Stimulated activated CD4-positive, alpha-beta T cell treated with anti-CD3 and anti-CD28 coated beads, Interleukin-4, amount 100 ng/mL, for 1 hour (primary cell): ENCODE measurements at regions not wholly inside any gene's neighbourhood (a gene's known extent, or its start where the extent isn't known, plus 50 kb on each side); places are given as distances from the start of the nearest gene placed in this dataset.
"Not testable (repeated sequence)": the region's sequence is repeated elsewhere in the genome, so short reads cannot be mapped to it uniquely, and the experiment has no call there.

ENCODE experiments used
- DNase-seq: peaks from one replicate; pipeline ENCODE4 v3.0.0-alpha.2; 2020

DNA sequence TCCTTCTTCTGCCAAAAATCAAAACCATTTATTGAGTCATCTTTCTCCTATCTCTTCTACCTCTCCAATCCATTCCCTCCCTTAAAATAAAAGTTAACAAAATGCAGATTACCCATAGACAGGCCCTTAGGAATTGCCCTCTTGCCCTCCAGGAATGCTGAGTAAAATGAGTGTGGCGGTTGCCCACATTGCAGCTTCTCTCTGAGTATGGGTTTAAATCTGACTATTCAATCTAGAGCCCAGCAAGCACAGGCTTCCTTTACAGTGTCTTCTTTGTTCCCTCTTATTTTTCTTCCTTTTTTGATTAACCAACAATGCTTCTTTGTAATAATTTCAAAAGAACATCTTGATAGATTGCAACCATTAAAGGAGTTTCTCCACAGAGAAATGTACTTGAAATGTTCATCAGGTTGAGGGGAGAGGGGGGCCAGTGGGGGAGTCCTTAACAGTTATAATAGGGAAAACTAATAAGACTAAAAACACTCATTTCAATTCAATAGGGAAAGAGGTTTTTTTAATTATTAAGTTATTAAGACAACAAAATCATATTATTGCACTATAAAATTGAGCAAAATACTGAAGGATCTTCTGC is 135.3 kb upstream of the LMCD1 start:
- DNase-seq, result no peak

DNA sequence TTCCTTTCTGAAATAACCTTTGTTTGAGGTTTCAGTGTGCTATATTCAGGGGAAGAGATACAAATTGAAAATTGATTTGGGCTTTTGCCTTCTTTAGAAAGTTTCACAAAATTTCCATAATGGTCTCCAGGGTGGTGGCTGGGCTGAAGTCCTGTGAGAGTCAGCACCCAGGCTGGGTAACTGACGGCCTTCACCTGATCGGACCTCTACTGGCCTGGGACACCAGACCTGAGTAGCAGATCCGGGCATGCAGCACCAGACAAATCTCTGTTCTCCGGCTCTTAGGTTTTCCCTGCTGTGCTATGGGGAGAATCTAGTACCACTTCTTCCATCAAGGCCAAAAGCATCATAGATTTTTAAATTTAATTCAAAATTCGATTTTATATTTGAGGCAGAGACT is 133.0 kb upstream of the LMCD1 start:
- no peak for DNase-seq

DNA sequence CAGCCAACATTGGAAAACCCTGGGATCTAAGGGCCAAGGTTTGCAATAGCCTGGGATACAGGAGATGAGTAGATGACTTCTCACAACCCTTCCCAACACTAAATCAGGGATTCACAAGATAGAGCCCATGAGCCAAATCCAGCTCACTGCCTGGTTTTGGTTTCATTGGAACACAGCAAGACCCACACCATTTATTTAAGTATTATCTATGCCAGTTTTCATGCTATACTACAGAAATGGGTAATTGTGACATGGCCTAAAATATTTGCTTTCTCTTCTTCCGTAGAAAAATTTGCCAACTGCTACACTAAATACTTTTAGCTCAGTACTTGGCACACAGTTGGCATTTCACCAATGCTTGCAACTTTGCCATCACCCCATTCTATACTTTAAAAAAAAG is 132.0 kb upstream of the LMCD1 start:
- no peak for DNase-seq

DNA sequence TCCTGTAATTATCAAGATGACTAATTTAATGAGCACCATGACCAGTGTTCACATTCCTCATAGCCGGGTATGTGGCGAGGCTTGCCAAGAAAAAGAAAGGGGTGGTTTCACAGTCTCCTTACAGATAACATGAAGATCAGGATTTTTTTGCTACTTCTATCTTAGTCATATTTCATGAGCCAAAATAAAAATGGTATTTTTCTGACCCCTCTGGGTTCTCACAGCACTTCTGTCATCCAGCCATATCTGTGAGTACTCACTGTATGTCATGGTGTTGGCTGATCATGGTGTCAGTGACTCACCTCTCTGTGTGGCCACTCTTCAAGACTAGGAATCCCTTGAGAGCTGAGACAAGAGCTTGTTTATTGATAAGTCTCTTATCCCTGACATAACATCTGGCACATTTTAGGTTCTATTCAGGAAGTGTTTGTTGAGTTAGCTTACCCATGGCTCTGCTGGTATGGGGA is 130.5 kb upstream of the LMCD1 start:
- DNase-seq, result no peak

DNA sequence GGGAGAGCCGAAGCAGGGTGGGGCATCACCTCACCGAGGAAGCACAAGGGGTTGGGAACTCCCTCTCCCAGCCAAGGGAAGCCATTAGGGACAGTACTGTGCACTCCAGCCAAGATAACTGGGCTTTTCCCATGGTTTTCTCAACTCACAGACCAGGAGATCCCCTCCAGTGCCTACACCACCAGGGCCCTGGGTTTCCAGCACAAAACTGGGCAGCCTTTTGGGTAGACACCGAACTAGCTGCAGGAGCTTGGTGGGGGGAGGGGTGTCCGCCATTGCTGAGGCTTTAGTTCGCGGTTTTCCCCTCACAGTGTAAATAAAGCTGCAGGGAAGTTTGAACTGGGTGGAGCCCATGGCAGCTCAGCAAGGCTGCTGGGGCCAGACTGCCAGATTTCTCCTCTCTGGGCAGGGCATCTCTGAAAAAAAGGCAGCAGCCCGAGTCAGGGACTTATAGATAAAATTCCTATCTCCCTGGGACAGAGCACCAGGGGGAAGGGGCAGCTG is 129.6 kb upstream of the LMCD1 start:
- no peak for DNase-seq

DNA sequence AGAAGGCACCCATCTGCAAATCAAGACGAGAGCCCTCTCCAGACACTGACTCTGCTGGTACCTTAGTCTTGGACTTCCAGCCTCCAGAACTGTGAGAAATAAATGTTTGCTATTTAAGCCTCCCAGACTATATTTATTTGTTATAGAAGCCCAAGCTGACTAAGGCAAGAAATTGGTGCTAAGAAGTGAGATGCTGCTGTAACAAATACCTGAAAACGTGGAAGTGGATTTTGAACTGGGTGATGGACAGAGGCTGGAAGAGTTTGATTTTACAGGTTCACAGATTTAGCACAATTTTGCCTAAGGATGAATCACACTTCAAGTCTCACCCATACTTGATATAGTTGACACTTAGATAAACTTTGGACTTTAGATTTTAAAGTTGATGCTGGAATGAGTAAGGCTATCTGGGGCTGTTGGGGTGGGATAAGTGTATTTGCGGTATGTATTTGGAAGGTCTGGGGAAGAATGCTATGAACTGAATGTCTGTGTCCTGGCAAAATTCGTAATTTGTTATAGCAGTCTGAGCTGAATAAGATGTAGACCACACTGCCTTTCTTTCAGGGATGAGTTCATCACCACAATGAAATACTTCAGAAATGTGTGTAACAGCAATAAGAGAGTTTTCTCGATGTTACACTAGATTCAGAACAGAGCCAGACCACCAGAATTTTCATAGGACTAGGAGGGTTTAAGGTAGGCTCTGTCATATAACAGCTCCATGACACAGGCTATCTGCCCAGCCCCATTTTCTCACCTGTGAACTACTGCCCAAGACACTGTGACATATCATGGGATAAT is 120.5 kb upstream of the LMCD1 start:
- DNase-seq, result no peak

DNA sequence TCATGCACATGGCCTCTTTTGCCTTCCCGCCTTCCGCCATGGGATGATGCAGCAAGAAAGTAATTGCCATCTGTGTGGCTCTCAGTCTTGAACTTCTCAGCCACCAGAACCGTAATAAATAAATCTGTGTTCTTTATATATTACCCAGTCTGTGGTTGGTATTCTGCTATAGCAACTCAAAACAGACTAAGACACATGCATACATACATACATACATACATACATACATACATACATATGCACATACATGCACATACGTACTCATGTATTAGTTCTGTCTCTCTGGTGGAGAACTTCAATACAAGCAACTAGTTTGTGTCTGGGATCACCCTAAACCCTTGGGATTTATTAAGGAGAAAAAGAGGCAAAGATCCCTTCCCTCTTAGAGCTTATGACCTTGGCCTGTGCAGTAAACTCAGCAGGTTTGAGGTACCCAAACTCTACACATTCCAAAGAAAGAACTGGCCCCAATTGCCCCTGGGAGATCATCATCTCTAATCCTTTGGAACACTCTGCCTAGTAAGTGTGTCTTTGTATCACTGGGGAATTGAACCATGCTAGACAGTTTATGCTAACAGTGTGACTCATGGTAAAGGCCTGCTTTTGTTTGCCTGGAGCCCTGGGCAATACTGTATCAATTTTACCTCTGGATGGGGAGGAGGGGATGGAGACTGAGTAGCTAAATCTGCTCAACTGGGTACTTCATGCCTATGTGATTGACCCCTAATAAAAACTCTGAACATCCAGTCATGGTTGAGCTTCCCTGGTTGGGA is 115.6 kb upstream of the LMCD1 start:
- no peak for DNase-seq

DNA sequence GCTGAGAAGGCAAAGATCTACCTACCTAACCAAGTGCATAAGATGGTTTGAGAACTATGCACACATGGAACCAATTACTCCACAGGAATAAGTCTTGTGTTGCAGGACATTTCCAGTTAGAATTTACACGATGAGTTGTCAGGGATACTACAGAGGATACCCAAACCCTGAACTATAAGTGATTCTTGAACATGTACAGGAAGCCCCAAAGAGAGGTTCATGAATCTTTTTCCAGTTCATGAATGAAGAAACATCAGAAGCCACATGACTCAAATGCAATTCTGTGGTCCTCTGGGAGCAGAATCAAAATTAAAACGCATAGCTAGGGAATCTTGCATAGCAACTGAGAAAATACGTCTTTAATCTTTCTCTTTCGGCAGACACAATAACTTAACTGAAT is 114.1 kb upstream of the LMCD1 start:
- no peak for DNase-seq

DNA sequence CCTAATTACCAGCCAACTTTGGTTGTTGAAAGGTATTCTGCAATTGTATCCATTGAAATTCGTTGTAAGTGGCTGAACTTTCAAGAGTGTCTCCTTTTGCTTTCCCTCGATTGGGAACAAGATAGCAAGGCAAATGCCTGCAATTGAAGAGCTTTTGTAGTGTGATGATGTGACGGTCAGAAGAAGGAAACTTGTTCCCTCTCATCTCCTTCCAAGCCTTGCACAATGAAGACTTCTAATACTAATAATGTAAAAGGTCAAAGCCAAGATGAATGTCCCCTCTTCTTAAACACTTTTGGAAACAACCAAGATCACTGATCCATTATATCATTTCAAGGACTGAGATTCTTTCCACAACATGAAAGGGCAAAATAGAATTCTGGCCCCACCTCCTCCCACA is 101.9 kb upstream of the LMCD1 start:
- no peak for DNase-seq

DNA sequence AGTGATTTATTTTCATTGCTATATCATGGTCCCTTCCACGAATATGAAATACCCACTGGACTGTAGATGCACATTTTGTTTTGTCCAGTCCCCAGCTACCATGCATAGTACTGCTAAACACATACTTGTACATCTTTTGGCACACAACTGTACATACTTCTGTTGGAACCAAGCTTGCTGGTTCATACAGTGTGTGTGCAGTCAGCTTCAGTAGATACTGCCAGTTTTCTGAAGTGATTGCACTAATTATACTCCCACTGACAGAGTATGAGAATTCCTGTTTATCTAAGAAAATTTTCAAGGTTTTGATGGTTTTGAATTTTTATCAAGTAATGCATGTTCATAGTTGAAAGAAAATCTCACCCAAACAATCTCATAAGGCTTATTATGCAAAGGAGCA is 100.7 kb upstream of the LMCD1 start:
- DNase-seq, result no peak

DNA sequence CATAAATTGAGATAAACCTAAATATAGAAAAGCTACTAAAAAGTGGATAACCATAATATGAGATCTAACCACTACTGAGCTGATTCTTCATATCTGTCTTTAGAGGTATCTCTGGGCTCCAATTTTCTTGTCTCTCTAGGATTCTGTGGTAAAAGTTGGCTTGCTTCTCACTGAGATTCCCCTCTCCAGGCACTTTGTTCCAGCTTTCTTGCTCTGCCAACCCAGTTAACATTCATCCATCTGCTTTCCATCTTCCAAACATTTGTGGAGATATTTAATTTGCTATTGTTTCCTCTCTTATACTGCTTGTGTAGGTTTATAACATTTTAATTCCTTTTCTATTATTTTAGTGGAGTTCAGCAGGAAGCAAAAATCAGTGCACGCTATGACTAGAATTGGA is 97.6 kb upstream of the LMCD1 start:
- DNase-seq, result no peak

DNA sequence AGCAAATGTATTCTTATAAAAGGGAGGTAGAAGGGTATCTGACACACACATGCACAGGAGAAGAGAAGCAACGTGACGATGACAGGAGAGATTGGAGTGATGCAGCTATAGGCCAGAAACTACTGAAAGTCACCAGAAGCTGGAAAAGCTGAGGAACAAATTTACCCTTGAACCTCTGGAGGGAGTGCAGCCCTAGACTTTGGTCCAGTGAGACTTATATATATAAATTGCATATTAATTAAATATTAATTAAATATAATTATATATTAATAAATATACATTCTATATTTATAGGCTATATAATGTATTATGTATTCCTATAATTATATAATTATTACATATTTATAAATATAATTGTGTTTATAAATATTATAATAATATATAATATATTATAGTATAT is 96.5 kb upstream of the LMCD1 start:
- DNase-seq, result no peak

DNA sequence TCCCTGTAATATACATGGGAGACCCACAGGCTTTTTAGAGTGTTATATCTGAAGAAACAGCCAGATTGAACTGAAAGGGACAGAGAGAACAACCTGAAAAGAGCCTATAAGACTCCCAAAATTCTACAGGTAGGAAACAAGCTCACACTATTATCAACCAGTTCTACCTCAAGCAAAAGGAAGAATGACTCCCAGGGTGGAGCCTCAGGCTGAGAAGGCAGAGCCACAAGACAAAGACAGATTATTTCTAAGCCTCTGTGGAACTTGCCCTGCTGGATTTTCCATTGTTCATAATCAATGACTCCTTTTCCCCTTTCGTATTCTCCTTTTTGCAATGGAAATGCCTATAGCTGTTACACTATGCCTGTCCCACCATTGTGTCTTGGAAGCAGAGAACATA is 95.1 kb upstream of the LMCD1 start:
- DNase-seq, result no peak

DNA sequence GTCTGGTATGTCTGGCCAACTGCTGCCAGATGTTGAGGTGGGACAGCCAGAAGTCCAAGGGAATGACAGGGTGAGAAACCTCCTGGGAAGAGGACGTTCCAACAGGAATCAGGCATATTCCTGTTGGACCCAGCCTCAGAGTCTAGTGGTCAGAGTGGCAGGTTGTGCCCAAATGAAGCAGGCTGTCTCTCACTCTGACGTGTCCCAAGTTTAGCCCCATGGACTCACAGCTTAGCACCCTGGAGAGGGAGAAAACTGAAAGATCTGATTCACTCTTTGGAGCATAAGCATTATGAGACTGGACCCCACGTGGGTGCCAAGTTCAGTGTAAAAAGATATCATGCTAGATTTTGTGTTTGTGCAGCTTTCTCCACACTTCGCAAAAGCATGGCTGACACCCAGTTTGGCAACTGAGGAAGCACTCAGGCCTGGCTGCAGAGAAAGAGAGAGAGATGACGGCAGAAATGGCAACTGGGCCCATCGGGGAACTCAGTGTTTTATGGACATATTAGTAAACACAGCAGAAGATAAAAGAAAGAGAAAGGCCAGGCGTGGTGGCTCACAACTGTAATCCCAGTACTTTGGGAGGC is 88.2 kb upstream of the LMCD1 start:
- DNase-seq, result no peak

DNA sequence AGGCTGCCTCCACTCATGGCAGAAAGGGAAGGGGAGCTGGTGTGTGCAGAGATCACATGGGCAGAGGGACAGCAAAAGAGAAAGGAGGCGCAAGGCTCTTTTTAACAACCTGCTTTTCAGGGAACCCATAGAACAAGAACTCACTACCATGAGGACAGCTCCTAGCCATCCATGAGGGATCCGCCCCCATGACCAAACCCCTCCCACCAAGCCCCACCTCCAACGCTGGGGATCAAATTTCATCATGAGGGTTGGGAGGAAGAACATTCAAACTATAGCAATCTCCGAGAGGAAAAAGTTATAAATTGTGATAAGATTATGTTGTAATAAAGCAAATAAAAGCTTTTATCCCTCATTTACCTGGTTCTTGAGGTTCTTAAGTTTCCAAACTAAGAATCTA is 84.7 kb upstream of the LMCD1 start:
- DNase-seq, result no peak

DNA sequence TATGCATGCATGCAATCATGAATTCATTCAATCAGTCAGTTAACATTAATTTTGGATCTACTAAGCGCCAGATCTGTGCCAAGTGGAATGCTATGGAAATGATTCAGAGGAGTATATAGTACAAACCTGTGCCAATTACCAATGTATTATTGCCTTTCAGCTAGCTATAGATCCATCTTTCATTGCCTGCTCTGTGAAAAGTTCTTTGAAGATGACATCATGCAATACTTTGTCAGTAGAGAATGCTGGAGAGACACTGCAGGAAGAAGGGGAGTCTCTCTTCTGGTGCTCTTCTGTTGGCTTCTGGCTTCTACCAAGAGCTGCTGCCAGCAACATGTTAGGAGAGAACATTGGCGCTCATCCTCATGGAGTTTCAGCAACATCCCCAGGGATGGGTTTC is 81.0 kb upstream of the LMCD1 start:
- no peak for DNase-seq

DNA sequence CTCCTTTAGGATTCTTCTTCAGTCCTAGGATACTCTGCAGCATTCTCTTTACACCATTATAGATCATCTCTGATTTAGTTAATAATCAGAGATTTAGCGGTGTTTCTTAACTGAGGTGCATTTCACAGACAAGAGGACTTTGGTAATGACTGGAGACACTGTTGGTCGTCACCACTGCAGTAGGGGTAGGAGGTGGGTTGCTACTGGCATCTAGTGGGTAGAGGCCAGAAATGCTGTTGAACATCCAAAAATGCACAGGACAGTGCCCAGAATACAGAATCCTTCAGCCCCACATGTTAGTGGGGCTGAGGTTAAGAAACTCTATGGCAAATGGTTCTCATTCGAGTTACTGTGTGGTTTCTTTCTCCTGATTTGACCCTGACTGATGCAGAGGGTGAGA is 80.4 kb upstream of the LMCD1 start:
- DNase-seq, result no peak

DNA sequence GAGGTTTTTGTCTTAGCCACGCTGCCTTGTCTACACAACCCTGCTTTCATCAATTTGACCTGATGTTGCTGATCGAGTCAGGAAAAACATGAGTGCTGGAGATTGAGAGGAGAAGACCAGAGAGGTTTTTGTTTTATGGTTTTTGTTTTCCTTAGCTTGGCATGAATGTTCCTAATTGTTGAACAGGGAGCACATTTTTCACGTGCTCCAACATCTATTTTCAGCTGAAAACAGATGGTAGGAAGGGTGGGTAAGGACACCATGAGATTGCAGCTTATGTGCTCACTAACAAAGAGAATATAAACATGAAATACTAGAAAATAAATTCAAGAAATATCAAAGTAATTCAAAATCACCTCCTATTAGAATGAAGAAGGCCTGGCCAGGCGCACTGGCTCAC is 79.9 kb upstream of the LMCD1 start:
- DNase-seq, result no peak

DNA sequence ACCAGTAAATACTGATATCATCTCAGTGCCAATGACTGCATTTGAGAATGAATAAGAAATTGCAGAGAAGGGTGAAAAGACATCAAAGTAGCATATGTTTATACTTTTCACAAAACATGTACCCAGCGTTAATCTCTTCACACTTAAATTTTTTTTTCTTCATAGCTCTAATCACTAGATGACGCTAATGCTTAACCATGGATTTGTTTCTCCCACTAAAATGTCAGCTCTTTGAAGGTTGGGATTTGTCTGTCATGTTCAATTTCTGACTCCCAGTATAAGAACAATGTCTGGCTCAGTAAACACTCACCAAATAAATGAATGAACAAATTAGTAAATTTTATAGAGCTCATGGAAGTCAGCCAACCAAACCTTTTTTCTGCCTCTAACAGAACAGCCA is 78.3 kb upstream of the LMCD1 start:
- DNase-seq, result no peak

DNA sequence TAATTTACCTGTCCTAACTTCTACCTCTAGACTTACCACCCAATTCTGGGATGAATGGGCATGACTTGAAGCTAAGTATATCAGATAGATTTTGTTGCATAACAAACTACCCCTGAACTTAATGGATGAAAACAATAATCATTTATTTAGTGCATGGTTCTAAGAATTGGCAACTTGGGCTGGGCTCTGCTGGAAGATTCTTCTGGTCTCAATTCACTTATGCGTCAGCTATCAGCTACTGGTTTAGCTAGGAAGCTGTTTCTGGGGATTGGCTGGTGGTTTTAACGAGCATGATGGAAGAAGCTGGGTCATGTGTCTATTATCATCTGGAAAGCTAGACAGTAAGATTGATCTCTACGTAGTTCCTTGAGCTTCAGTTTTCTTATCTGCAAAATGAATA is 77.3 kb upstream of the LMCD1 start:
- no peak for DNase-seq

DNA sequence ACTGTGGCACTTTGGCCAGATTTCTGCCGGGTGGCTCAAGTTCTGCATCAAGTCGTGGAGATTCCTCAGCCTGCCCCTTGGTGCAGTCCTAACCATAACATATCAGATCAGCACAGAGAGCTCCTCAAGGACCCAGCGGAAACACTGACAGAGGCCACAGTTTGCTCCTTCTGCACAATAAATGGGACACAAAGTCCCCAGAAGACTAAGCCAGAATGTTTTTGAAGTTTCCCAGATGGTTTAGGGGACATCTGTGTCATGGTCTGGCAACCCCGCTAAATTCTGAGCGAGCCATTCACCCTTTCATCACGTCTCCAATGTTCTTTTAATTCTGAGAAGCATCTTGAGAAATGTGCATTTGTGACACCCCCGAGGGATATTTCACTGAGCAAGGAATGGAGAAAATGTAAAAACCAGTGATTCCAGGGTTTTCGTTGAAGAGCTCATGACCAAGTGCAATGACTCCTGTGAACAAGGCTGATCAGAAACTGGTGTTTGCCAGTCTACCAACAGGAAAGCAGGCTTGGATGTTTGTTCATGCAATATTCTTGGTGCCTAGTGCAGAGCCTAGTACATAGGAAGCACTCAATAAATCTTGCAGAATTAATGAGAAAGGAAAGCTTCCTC is 64.8 kb upstream of the LMCD1 start:
- DNase-seq, result no peak

DNA sequence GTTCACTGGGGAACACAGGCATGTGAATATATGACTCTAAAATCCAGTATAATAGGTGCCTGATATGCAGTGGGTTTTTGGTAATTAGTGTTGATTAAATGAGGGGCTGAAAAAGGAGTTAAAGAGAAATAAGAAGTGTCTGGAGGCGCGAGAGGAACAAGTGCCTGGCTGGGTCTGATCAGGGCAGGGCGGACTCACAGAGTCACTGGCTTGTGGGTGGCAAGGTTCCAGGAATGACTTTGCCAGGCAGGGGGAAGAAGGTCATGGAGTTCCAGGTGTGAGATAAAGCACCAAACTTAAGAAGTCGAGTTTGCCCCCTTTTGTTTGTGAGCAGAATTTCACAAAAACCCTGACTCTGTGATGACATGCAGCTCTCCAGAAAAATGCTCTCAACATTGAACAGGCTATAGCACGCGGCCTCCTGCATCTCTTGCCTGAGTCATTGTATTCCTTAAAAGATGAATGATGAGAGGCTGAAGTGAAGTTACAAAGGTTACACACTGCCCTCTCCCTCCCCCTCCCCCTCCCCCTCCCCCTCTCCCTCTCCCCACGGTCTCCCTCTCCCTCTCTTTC is 63.0 kb upstream of the LMCD1 start:
- DNase-seq, result no peak

DNA sequence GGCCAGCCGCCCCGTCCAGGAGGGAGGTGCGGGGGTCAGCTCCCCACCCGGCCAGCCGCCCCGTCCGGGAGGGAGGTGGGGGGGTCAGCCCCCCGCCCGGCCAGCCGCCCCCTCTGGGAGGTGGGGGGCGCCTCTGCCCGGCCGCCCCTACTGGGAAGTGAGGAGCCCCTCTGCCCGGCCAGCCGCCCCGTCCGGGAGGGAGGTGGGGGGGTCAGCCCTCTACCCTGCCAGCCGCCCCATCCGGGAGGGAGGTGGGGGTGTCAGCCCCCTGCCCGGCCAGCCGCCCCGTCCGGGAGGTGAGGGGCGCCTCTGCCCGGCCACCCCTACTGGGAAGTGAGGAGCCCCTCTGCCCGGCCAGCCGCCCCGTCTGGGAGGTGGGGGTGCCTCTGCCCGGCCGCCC is 61.5 kb upstream of the LMCD1 start:
- DNase-seq, result not testable (repeated sequence)
